ENCODE measurements at regions not wholly inside any gene's neighbourhood (a gene's known extent, or its start where the extent isn't known, plus 50 kb on each side); places are given as distances from the start of the nearest gene placed in this dataset.

- H3K4me1 ChIP-seq, result no peaks in the 10 kb centered on the region
- no peak for TF ChIP-seq CTCF (IDR thresholded peaks at IDR 0.05)
- DNase-seq, result no peak
- intact Hi-C loops (cut with DNase I), result no loop called here
- no peak overlapping the region for H3K4me3 ChIP-seq
- H3K36me3 ChIP-seq, result no peaks in the 10 kb centered on the region
- H3K27ac ChIP-seq, result no peak overlapping the region
- H3K9ac ChIP-seq (ENCODE audit: low read depth in 2 of 2, low read length in 2 of 2), result no peak overlapping the region
- H3K27me3 ChIP-seq, result no peaks in the 10 kb centered on the region
- no peaks in the 10 kb centered on the region for H3K9me3 ChIP-seq
Measured at GRCh38 chr13:64311948-64312347, 2896.3 kb upstream of the PCDH20 start.

- Histone ChIP-seq H3K27ac (no peak overlapping the region), H3K27me3 (no peaks in the 10 kb centered on the region), H3K9ac (ENCODE audit: low read depth in 2 of 2, low read length in 2 of 2) (no peak overlapping the region), H3K4me3 (no peak overlapping the region), H3K9me3 (no peaks in the 10 kb centered on the region), H3K36me3 (no peaks in the 10 kb centered on the region), H3K4me1 (no peaks in the 10 kb centered on the region)
- no peak for DNase-seq
- intact Hi-C loops (cut with DNase I), result no loop called here
- TF ChIP-seq CTCF (IDR thresholded peaks at IDR 0.05), result no peak
Measured at GRCh38 chr13:64311112-64311511, 2895.5 kb upstream of the PCDH20 start.

- no peak for TF ChIP-seq CTCF (IDR thresholded peaks at IDR 0.05)
- Histone ChIP-seq H3K4me1 (no peaks in the 10 kb centered on the region), H3K9ac (ENCODE audit: low read depth in 2 of 2, low read length in 2 of 2) (no peak overlapping the region), H3K4me3 (no peak overlapping the region), H3K27ac (no peak overlapping the region), H3K27me3 (no peaks in the 10 kb centered on the region), H3K36me3 (no peaks in the 10 kb centered on the region), H3K9me3 (no peaks in the 10 kb centered on the region)
- no peak for DNase-seq
- intact Hi-C loops (cut with DNase I), result no loop called here
Measured at GRCh38 chr13:64305246-64305645, 2889.6 kb upstream of the PCDH20 start.

GRCh38 chr13:64300239-64300638 is 2884.6 kb upstream of the PCDH20 start:
- H3K9ac ChIP-seq (ENCODE audit: low read depth in 2 of 2, low read length in 2 of 2), result no peak overlapping the region
- no peak for DNase-seq
- H3K27me3 ChIP-seq, result no peaks in the 10 kb centered on the region
- H3K36me3 ChIP-seq, result no peaks in the 10 kb centered on the region
- intact Hi-C loops (cut with DNase I), result no loop called here
- TF ChIP-seq CTCF (IDR thresholded peaks at IDR 0.05), result no peak
- H3K27ac ChIP-seq, result no peak overlapping the region
- H3K9me3 ChIP-seq, result no peaks in the 10 kb centered on the region
- H3K4me3 ChIP-seq, result no peak overlapping the region
- H3K4me1 ChIP-seq, result no peaks in the 10 kb centered on the region

GRCh38 chr13:64293923-64294322 is 2878.3 kb upstream of the PCDH20 start:
- no peak for DNase-seq
- Histone ChIP-seq H3K4me1 (no peaks in the 10 kb centered on the region), H3K36me3 (no peaks in the 10 kb centered on the region), H3K9ac (ENCODE audit: low read depth in 2 of 2, low read length in 2 of 2) (no peak overlapping the region), H3K27ac (no peak overlapping the region), H3K4me3 (no peak overlapping the region), H3K9me3 (no peaks in the 10 kb centered on the region), H3K27me3 (no peaks in the 10 kb centered on the region)
- intact Hi-C loops (cut with DNase I), result no loop called here
- TF ChIP-seq CTCF (IDR thresholded peaks at IDR 0.05), result no peak

GRCh38 chr13:64289702-64290101 is 2874.1 kb upstream of the PCDH20 start:
- Histone ChIP-seq H3K27me3 (no peaks in the 10 kb centered on the region), H3K9me3 (no peaks in the 10 kb centered on the region), H3K27ac (no peak overlapping the region), H3K4me1 (no peaks in the 10 kb centered on the region), H3K9ac (ENCODE audit: low read depth in 2 of 2, low read length in 2 of 2) (no peak overlapping the region), H3K36me3 (no peaks in the 10 kb centered on the region), H3K4me3 (no peak overlapping the region)
- no peak for DNase-seq
- TF ChIP-seq CTCF (IDR thresholded peaks at IDR 0.05), result no peak
- intact Hi-C loops (cut with DNase I), result no loop called here

All from colonic mucosa (tissue), 4 donors.